Thymus (tissue), 11 donors: ENCODE measurements at regions not wholly inside any gene's neighbourhood (a gene's known extent, or its start where the extent isn't known, plus 50 kb on each side); places are given as distances from the start of the nearest gene placed in this dataset.

Experiments used
- DNase-seq, 9 donors: peaks; one replicate each; pipeline ENCODE4 v3.0.0-alpha.2; 2013; ENCODE audit warnings: low spot score in 9 of 9, low read depth in 6 of 9, missing footprints in 1 of 9
- H3K27ac ChIP-seq, 2 donors: one replicate each; pipeline ENCODE4 v1.5.1; 2013; ENCODE audit warnings: control low read depth in 1 of 2, low read depth in 1 of 2, low read length in 1 of 2, mild to moderate bottlenecking in 1 of 2, moderate library complexity in 1 of 2
- H3K27me3 ChIP-seq, 2 donors: one replicate each; pipeline ENCODE4 v1.5.1; 2013; ENCODE audit warnings: low read length in 1 of 2; ENCODE audit not compliant: control insufficient read depth in 2 of 2, insufficient read depth in 1 of 2
- H3K36me3 ChIP-seq, 2 donors: one replicate each; pipeline ENCODE4 v1.5.1; 2013; ENCODE audit warnings: low read length in 1 of 2, mild to moderate bottlenecking in 1 of 2, moderate library complexity in 1 of 2; ENCODE audit not compliant: control insufficient read depth in 2 of 2, insufficient read depth in 2 of 2
- H3K4me1 ChIP-seq, 2 donors: one replicate each; pipeline ENCODE4 v1.5.1; 2013; ENCODE audit warnings: low read length in 2 of 2; ENCODE audit not compliant: control insufficient read depth in 2 of 2, insufficient read depth in 2 of 2
- H3K4me3 ChIP-seq, 2 donors: one replicate each; pipeline ENCODE4 v1.5.1; 2013; ENCODE audit warnings: low read length in 2 of 2, control low read depth in 1 of 2, mild to moderate bottlenecking in 1 of 2
- H3K9me3 ChIP-seq, 2 donors: one replicate each; pipeline ENCODE4 v1.5.1; 2013; ENCODE audit warnings: low read length in 1 of 2, mild to moderate bottlenecking in 1 of 2; ENCODE audit not compliant: control insufficient read depth in 2 of 2, insufficient read depth in 1 of 2
- WGBS: extraction: QIAGEN DNeasy Blood & Tissue Kit; methylation state at CpG from one replicate; pipeline ENCODE4 v1.1.7; 2013; 5-methylcytosine and 5-hydroxymethylcytosine counted together
- donor health status: healthy.

DNA sequence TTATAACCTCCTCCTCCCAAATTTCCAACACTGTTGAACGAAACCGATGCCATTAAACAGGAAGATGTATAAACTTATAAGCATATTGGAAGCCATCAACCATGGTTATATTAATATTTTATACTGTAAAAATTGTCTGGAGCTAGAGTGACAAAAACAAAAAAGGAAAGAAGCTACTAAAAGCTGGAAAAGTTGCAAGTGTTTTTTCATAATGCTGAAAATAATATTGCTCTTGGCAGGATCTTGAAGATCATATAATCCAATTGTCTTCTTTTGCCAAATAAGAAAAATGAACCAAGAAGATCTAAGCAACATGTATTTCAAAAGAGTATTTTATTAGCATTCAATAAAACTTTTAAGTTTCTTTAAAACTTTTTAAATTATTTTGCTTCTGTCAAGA lies 268.9 kb upstream of the HSF2 start:
- no peaks in the 10 kb centered on the region for H3K27me3 ChIP-seq
- H3K4me1 ChIP-seq: no peaks in the 10 kb centered on the region
- 98% methylated on average over 2 of the region's 2 CpGs for WGBS
- no peak for DNase-seq
- no peaks in the 10 kb centered on the region for H3K9me3 ChIP-seq
- no peak overlapping the region for H3K4me3 ChIP-seq
- no peak overlapping the region for H3K27ac ChIP-seq
- H3K36me3 ChIP-seq: no peaks in the 10 kb centered on the region

DNA sequence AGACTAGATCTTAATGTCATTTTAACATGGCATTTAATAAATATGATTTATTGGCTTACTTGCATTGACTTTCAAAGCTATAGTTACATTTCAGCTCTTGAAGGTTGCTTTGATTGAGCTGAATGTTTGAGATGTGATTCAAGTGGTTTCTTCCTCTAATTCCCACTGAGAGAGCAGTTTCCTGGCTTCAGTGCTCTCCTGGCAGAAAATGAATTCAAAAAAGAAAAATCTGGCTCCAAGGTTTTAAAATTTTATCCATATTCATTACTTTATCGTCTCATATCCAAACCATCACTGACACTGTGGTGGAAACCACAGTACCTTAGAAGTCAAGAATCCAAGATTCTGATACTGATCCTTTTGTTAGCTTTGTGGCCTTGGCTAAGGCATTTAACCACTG lies 263.1 kb upstream of the HSF2 start:
- H3K36me3 ChIP-seq: no peaks in the 10 kb centered on the region

DNA sequence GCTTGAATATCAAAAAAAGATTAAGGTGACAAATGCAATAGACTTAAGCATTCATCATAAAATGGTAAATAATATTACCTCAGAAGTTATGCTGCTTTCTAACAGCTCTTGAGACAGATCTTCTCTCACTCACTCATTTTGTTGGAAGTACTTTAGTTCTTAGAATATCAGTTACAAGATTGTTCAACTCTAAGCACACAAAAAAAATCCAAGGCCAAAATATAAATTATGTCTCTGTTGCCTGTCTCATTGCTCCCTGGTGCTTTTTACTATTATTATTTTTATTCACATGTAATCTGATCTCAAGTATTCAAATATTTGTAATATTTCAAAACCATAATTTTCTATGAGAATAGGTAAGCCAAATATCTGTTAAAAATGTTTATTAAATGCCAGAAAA lies 259.4 kb upstream of the HSF2 start:
- no peak overlapping the region for H3K4me3 ChIP-seq
- no peak for DNase-seq
- no peak overlapping the region for H3K27ac ChIP-seq
- H3K4me1 ChIP-seq: no peaks in the 10 kb centered on the region
- no peaks in the 10 kb centered on the region for H3K27me3 ChIP-seq
- H3K9me3 ChIP-seq: no peaks in the 10 kb centered on the region
- no peaks in the 10 kb centered on the region for H3K36me3 ChIP-seq

More for the DNA sequence above, 263.1 kb upstream of the HSF2 start:
- Histone ChIP-seq H3K27me3 (no peaks in the 10 kb centered on the region), H3K9me3 (no peaks in the 10 kb centered on the region), H3K4me3 (no peak overlapping the region), H3K4me1 (no peaks in the 10 kb centered on the region), H3K27ac (no peak overlapping the region)
- 83% methylated on average over 1 of the region's 1 CpG for WGBS
- DNase-seq: no peak

DNA sequence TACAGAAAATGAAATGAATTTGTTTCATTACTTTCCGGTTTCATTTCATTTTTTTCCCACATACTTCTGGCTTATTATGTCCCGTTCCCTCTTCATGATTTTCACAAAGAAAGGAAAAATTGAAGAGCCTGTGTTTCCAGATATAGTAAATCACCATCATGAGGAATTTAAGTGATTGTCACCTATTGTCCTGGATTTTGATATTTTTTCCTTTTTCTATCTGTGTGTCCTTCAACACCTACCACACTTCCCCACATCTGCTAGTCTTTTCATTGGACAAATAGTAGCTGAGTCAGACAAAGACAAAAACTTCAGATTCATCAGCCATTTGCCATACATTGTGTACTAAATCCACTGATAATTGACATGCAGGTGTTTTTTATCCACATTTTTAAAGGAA lies 258.2 kb upstream of the HSF2 start:
- Histone ChIP-seq H3K9me3 (no peaks in the 10 kb centered on the region), H3K27ac (no peak overlapping the region), H3K36me3 (no peaks in the 10 kb centered on the region), H3K27me3 (no peaks in the 10 kb centered on the region), H3K4me3 (no peak overlapping the region), H3K4me1 (no peaks in the 10 kb centered on the region)
- whole genome bisulfite sequencing: 92% methylated on average over 2 of the region's 2 CpGs
- no peak for DNase-seq

DNA sequence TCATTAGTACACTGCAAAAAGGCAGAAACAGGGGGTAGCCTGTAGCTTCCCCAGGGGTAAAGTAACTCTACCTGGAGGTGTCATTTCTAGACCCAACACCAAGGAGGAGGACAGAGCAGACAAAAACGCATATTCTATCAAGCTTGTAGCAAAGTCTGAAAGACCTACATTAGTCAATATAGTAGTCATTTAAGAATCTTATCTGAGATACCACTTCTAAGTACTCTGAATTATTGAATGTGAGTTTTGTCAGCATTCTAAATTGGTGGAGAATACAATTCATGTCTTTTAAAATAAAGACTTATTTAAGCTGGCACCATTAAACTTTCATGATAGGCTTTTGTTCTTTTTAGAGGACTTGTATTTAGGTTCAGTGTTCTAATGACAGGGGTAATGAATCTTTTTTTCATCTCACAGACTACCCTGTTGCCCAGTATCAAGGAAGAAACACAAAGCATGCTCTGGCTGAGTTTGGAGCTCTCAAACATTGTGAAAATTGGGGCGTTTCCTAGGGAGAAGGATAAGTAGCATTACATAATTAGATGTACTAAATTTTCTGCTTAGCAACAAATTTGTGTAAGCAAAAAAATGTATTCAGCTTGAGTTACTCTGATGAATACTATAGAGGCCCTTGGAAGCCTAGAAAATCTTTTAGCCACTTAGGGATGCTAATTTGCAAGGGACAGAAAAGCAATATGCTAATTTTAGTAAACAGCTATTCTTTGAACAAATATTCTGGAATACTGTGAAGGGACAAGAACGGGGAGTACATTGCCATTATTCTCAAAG lies 255.4 kb upstream of the HSF2 start:
- no peak overlapping the region for H3K4me3 ChIP-seq
- 86% methylated on average over 3 of the region's 3 CpGs for whole genome bisulfite sequencing
- DNase-seq: no peak
- H3K9me3 ChIP-seq: no peaks in the 10 kb centered on the region
- H3K27ac ChIP-seq: no peak overlapping the region
- H3K27me3 ChIP-seq: no peaks in the 10 kb centered on the region
- H3K36me3 ChIP-seq: no peaks in the 10 kb centered on the region
- H3K4me1 ChIP-seq: no peaks in the 10 kb centered on the region

DNA sequence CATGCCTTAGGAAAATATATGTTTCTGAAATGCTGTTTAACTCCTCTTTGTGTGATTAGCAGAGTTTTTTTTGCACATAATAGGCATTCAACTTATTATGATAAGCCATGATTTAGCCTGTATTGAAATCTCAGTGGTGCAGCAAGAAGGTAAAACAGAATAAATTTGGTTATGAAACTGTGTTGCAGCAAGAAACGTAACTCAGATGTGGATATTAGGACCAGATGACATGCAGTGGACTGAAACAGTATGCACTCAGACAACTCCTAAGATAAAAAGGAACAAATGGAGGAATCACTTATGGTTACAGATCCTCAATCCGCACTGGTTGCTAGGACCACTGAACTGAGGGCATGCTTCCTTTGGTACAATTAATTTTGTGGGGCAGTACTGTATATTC lies 254.2 kb upstream of the HSF2 start:
- H3K4me1 ChIP-seq: no peaks in the 10 kb centered on the region
- no peaks in the 10 kb centered on the region for H3K27me3 ChIP-seq
- no peak overlapping the region for H3K4me3 ChIP-seq
- no peak overlapping the region for H3K27ac ChIP-seq
- no peak for DNase-seq
- H3K36me3 ChIP-seq: no peaks in the 10 kb centered on the region
- 85% methylated on average over 2 of the region's 2 CpGs for WGBS
- no peaks in the 10 kb centered on the region for H3K9me3 ChIP-seq

DNA sequence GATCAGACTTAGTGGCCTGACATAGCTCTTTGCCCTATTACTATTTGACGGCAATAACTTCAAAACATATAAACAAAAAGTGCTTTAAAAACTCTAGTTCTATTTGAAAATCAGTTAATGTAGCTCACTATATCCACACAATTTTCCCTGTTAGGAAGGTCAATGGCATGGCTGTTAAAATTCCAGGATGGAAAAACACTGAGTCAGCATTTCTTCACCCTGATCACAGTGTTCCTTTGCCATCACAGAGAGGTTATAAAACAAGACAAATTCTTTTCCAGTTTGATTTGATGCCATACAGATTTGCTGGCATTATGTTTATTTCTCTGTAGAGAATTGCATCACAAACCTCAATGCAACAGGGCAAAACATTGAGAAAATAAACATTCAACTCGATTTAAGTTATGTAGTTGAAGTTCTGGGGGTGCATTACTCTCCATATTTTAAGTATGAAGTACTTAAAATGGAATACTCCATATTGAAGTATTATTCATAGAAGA lies 253.7 kb upstream of the HSF2 start:
- Histone ChIP-seq H3K4me1 (no peaks in the 10 kb centered on the region), H3K9me3 (no peaks in the 10 kb centered on the region), H3K27ac (no peak overlapping the region), H3K36me3 (no peaks in the 10 kb centered on the region), H3K4me3 (no peak overlapping the region), H3K27me3 (no peaks in the 10 kb centered on the region)
- no peak for DNase-seq
- 81% methylated on average over 2 of the region's 2 CpGs for WGBS

DNA sequence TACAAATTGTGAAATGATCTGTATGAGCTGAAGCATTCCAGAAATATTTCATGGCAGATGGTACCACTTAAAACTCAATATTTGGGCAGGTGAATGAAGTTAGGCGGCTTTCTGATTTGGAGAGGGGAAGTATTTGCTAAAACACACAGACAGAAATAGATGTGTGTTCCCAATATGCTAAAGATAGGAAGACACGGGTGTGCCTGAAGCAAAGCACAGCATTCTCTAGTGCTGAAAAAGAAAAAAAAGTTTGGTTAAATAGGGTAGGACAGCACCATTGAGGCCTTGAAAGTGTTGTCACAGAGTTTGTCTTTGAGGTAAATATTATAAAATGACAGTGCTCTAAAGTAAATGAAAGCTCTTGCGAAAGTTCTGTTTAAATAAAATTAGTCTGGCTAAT lies 252.2 kb upstream of the HSF2 start:
- H3K9me3 ChIP-seq: no peaks in the 10 kb centered on the region
- H3K27ac ChIP-seq: no peak overlapping the region
- no peaks in the 10 kb centered on the region for H3K27me3 ChIP-seq
- DNase-seq: no peak
- no peaks in the 10 kb centered on the region for H3K4me1 ChIP-seq
- no peak overlapping the region for H3K4me3 ChIP-seq
- 96% methylated on average over 3 of the region's 3 CpGs for WGBS
- no peaks in the 10 kb centered on the region for H3K36me3 ChIP-seq

DNA sequence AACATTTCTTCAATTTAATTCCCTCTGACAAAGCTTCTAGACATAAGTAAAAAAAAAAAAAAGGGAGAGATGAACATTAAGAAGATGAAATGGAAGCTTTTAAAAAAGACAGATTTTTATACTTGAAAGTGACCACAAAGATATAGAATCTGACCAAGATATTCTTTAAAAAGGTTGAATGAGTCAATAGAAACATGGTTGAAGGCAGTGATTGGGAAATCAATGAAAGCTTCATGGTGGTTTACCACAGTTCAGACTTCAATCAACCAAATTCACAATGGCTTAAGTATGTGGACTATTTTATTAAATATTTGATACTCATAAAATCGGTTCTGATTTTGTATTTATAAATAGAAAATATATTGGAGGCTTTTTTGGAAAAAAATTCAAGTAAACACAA lies 248.4 kb upstream of the HSF2 start:
- no peak overlapping the region for H3K27ac ChIP-seq
- H3K4me1 ChIP-seq: no peaks in the 10 kb centered on the region
- H3K9me3 ChIP-seq: no peaks in the 10 kb centered on the region
- 76% methylated on average over 1 of the region's 1 CpG for WGBS
- H3K4me3 ChIP-seq: no peak overlapping the region
- no peak for DNase-seq
- H3K27me3 ChIP-seq: no peaks in the 10 kb centered on the region
- no peaks in the 10 kb centered on the region for H3K36me3 ChIP-seq
